Activated T-cell treated with anti-CD3 and anti-CD28 coated beads, Interleukin-2, amount 50 U/mL, for 72 hours (primary cell): ENCODE measurements at regions not wholly inside any gene's neighbourhood (a gene's known extent, or its start where the extent isn't known, plus 50 kb on each side); places are given as distances from the start of the nearest gene placed in this dataset.

Experiments used
- ATAC-seq, 2 donors: fragments of 150-1000 bp; cut with Tn5 transposase; replicated peaks in 1 of 2; 2 replicates each; pipeline ENCODE4 v1.10.0; 2021; ENCODE audit warnings: moderate library complexity in 2 of 2, mild to moderate bottlenecking in 1 of 2
- DNase-seq, 2 donors: peaks; one replicate each; pipeline ENCODE4 v3.0.0; 2021 to 2022; ENCODE audit warnings: mixed read lengths in 1 of 2
- H3K27ac Mint-ChIP-seq: one replicate; pipeline ENCODE4 v1.8.0; 2022; ENCODE audit warnings: mild to moderate bottlenecking, moderate library complexity, mixed read lengths
- H3K27me3 Mint-ChIP-seq: one replicate; pipeline ENCODE4 v1.8.0; 2022; ENCODE audit warnings: low read depth, mixed read lengths
- H3K36me3 Mint-ChIP-seq, 2 donors: one replicate each; pipeline ENCODE4 v1.8.0; 2022; ENCODE audit warnings: mixed read lengths in 2 of 2, mild to moderate bottlenecking in 1 of 2; ENCODE audit not compliant: insufficient read depth in 2 of 2
- H3K4me1 Mint-ChIP-seq: one replicate; pipeline ENCODE4 v1.8.0; 2022; ENCODE audit warnings: low read depth, mixed read lengths
- H3K4me3 Mint-ChIP-seq, 2 donors: one replicate each; pipeline ENCODE4 v1.8.0; 2022; ENCODE audit warnings: mild to moderate bottlenecking in 2 of 2, mixed read lengths in 2 of 2, moderate library complexity in 2 of 2
- H3K9me3 Mint-ChIP-seq, 2 donors: one replicate each; pipeline ENCODE4 v1.8.0; 2022; ENCODE audit warnings: mixed read lengths in 2 of 2

DNA sequence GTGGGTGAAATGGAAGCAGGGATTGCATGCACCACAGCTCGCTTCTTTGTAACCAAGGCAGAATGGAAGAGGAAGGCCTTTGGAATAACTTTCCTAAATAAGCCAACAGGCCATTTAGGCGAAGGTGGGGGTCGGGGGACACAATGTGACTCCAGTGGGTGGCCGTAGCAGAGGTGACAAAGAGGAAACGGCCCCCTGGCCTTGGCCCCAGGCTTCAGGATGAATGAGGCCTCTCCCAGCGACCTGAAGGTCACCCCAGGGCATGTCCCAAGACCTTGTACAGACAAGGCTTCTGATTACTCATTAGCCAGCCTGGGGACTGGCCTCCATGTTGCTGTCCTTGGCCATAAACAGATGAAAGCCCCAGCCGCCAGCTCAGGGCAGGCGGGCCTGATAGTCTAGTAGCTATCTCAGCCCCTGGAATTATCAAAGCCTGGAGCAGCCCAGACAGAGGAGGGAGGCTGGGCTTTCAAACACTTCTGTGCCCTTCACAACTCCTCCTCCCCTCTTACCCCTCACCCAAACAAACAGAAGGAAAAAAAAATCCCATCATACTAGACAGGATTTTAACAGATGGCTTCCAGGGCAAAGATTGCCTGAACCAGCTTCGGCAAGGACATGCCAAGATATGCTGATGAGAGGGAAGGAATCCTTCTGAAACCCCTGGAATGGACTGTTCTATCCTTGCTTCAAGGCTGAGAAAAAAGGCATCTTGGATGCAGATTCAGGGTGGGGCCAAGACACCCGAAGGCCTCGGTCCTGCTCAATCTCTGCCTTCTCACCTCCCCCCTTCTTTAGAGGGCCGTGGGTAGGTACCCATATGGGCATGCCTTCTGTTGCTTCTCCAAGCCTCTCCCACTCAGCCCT is 142.3 kb upstream of the PARP11 start:
- H3K4me1 Mint-ChIP-seq: no peaks in the 10 kb centered on the region
- H3K9me3 Mint-ChIP-seq: no peaks in the 10 kb centered on the region
- H3K27ac Mint-ChIP-seq: no peak overlapping the region
- H3K4me3 Mint-ChIP-seq: no peak overlapping the region
- no peaks in the 10 kb centered on the region for H3K36me3 Mint-ChIP-seq
- ATAC-seq: no peak
- no peak for DNase-seq
- H3K27me3 Mint-ChIP-seq: no peaks in the 10 kb centered on the region

DNA sequence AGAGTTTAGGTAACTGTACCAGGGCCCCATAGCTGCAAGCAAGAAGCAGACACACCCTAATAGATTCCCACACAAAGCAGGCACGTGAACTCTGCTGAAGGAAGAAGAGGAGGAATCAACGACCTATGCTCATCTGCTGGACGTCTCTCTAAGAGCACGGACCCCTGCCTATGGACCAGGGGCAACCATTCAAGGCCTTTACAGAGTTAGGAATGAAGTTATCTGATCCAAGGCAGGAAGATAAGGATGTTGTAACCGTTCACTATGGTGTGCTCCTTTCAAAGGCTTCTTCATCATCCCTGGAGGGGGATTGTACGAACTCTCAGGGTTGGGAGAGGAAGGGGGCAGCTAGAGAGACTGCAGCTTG is 141.6 kb upstream of the PARP11 start:
- ATAC-seq (no peak), DNase-seq (no peak)
- Mint-ChIP-seq H3K27ac (no peak overlapping the region), H3K36me3 (no peaks in the 10 kb centered on the region), H3K4me1 (no peaks in the 10 kb centered on the region), H3K9me3 (no peaks in the 10 kb centered on the region), H3K4me3 (no peak overlapping the region), H3K27me3 (no peaks in the 10 kb centered on the region)

DNA sequence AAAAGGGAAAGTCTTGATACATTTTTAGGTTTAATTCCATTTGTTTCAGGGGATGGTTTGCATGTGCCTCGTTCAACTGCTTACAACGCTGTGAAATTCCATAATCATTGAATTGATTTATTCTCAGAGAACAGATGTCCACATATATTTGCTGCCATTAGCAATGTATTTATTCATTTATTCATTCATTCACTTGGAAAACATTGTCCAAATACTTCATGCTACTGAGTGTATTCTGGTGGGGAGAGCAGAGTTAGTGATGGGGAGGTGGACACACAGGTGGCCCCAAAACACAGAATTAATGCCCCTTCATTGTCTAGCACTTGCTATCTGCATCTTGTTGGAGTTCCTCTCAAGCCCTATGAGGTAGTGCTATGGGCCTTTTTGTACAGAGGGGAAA is 141.2 kb upstream of the PARP11 start:
- Mint-ChIP-seq H3K4me1 (no peaks in the 10 kb centered on the region), H3K9me3 (no peaks in the 10 kb centered on the region), H3K4me3 (no peak overlapping the region), H3K27me3 (no peaks in the 10 kb centered on the region), H3K36me3 (no peaks in the 10 kb centered on the region), H3K27ac (no peak overlapping the region)
- ATAC-seq (no peak), DNase-seq (no peak)

DNA sequence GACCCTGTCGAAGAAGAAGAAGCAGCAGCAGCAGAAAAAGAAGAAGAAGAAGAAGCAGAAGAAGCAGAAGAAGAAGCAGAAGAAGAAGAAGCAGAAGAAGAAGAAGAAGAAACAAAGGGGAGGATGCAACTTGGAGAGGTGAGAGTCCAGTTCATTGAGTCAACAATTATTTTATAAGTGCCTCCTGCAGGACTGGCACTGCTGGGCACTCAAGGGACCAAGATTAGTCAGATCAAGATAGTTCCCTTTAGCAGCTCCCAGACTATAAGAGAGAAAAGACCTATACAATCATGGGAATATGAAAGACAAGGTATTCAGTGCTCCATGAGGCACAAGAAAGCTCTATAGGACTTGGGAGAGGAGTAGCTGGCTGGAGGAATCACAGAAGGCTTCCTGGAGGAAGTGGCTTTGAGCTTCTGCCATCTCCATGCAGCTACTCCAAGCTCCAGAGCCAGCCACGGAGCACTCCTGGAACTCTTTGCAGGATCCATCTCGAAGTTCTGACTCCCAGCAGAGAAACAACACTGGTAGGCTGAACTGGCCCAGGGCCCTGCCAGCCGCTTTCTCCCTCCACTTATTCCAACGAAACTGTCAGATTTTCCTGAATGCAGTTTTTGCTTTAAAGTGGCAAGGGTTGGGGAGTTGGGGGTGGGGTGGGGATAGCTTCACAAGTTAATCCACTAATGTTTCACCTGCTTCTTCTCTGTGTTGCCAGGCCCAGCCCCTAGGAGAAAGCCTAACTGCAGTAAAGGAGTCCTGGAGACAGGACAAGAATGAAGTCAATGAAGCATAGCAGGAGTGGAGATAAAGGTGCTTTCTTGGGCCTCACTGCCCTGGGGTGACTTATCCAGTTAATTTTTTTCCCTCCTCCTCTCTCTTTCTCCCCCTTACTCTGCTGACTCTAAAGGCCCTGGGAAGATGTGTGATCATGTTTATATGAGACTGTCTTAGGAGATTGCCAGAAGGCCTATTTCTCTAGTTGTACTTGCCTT is 140.1 kb upstream of the PARP11 start:
- no peaks in the 10 kb centered on the region for H3K36me3 Mint-ChIP-seq
- ATAC-seq (no peak), DNase-seq (no peak)
- no peaks in the 10 kb centered on the region for H3K9me3 Mint-ChIP-seq
- H3K4me3 Mint-ChIP-seq: no peak overlapping the region
- H3K27me3 Mint-ChIP-seq: no peaks in the 10 kb centered on the region
- no peak overlapping the region for H3K27ac Mint-ChIP-seq
- no peaks in the 10 kb centered on the region for H3K4me1 Mint-ChIP-seq

DNA sequence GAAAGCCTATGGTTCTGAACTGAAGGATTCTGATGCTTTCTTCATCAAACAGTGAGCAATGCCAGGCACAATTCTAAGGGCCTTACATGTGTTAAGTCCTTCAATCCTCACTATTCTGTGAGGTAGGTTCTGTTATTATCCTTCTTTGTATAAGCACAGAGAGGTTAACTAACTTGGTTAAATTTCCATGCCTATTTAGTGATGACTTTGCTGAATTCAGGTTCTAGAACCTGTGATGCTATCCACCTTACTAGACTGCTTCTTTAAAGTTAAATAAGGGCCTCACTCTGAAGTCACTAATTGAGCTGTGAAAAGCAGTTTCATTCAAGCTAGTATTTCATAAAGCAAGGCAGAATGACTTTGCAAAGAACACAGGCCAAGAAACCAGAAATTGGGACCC is 138.9 kb upstream of the PARP11 start:
- H3K27me3 Mint-ChIP-seq: no peaks in the 10 kb centered on the region
- H3K4me1 Mint-ChIP-seq: no peaks in the 10 kb centered on the region
- DNase-seq (no peak), ATAC-seq (no peak)
- no peak overlapping the region for H3K27ac Mint-ChIP-seq
- no peaks in the 10 kb centered on the region for H3K36me3 Mint-ChIP-seq
- no peak overlapping the region for H3K4me3 Mint-ChIP-seq
- no peaks in the 10 kb centered on the region for H3K9me3 Mint-ChIP-seq

DNA sequence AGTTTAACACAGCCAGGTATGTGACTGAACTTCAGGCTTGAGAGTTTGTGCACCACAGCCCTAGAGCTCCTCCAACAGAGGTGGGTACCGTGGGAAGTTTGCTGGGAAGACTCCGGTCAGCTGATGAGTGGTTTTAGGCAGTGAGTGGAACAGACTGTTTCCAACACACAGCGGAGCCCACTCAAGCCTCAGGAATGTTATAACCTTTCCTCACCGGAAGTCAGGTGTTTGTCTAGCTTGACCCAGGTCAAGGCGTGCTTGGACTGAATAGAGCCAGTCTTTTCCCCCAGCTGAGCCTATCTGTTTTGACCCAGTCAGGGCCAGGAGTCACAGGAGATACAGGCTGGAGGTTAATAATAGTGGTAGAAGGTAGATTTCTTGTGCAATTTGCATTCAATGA is 138.4 kb upstream of the PARP11 start:
- H3K36me3 Mint-ChIP-seq: no peaks in the 10 kb centered on the region
- no peaks in the 10 kb centered on the region for H3K4me1 Mint-ChIP-seq
- no peaks in the 10 kb centered on the region for H3K9me3 Mint-ChIP-seq
- H3K27ac Mint-ChIP-seq: no peak overlapping the region
- DNase-seq (no peak), ATAC-seq (no peak)
- H3K4me3 Mint-ChIP-seq: no peak overlapping the region
- no peaks in the 10 kb centered on the region for H3K27me3 Mint-ChIP-seq

DNA sequence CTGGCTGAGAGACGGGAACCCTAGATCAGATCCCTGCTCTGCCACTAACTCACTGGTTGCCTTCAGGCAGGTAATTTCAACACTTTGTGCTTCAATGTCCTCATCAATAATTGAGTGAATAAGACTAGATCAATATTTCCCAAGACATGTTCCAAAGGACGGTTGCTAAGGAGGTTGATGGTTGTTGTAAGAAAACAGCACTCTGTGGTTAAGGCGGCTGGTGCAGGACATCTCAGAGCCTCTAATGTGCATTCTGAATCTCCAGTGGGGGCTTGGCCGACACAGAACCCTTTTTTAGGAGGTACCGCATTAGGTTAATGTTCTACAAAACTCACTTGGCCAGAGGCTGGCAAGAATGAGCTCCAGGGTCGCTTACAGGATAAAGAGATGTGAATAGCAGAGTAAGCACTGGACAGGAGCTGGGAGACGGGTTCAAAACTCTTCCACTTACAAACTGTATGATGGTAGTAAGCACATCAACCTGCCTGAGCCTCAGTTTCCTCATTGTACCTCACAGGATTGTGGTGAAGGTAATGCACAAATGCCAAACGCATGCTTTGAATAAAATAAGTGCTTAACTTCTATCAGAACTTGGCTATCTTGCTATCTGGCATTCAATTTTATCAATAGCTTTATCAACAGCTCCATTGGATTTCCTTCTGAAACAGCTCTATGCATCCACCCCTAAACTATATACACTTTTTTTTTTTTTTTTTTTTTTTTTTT is 136.9 kb upstream of the PARP11 start:
- Mint-ChIP-seq H3K4me3 (no peak overlapping the region), H3K27ac (no peak overlapping the region), H3K36me3 (no peaks in the 10 kb centered on the region), H3K27me3 (no peaks in the 10 kb centered on the region), H3K4me1 (no peaks in the 10 kb centered on the region), H3K9me3 (no peaks in the 10 kb centered on the region)
- ATAC-seq: no peak
- no peak for DNase-seq

DNA sequence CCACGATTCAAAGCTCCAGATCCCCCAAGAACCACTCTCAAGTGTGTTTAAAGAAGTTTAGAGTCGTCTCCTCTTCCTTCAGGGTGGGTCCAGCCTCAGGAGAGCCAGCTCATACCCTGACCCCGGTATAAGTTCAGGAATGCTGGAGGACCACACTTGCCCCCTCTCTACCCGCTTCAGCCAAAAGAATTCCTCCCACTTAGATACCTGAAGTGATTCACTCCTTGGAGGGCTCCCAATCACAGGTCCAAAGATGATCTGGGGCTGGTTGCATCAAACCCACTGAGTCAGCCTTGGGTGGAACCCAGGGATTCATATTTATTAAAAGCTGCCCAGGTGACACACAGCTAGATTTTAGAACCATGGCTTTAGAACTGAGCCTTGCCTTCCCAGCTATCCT is 133.5 kb upstream of the PARP11 start:
- H3K36me3 Mint-ChIP-seq: no peaks in the 10 kb centered on the region
- ATAC-seq (no peak), DNase-seq (no peak)
- no peak overlapping the region for H3K27ac Mint-ChIP-seq
- H3K4me3 Mint-ChIP-seq: no peak overlapping the region
- no peaks in the 10 kb centered on the region for H3K9me3 Mint-ChIP-seq
- H3K4me1 Mint-ChIP-seq: no peaks in the 10 kb centered on the region
- H3K27me3 Mint-ChIP-seq: peaks cover 10% of the 10 kb centered on the region

DNA sequence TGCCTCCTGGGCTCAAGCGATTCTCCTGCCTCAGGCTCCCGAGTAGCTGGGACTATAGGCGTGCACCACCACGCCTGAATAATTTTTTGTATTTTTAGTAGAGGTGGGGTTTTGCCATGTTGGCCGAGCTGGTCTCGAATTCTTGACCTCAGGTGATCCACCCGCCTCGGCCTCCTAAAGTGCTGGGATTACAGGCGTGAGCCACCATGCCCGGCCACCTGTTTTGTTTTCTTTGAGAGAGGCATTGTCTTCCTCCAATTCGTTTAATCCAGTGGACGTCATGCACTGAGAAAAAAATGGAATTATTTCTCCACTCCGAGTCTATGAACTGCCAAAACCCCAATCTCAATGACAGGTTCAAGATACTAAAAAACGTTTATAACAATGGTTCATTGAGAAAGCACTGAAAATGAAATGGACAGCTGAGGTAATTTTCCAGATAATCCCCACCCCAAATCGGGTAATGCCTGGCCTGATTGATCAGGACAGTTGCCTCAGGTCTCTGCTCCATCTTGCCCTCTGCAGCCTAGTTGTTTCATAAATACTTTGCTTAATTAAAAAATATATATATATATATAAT is 132.7 kb upstream of the PARP11 start:
- Mint-ChIP-seq H3K9me3 (peaks cover 2% of the 10 kb centered on the region in 2 donors), H3K36me3 (peaks cover 0 to 2% of the 10 kb centered on the region in 2 donors), H3K4me3 (no peak overlapping the region), H3K27me3 (peaks cover 10% of the 10 kb centered on the region), H3K27ac (no peak overlapping the region), H3K4me1 (no peaks in the 10 kb centered on the region)
- no peak for ATAC-seq
- DNase-seq: no peak

DNA sequence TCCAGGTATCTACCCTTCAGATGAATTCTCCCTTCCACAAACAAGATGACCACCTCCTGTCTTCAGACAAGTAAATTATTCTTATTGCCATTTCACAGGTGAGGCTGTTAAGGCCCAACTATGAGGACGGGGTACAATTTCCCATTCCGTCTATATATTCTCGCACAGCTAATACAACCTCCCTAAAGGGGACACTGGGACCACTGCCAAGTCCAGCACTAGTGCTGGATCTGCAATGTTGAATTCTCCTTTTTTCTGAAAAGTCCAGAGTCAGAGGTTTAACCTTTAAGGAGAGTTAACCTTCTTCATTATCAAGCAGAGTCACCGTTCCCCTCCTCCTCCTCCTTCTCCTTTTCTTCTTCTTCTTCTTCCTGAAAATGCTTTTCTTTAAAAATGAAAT is 130.4 kb upstream of the PARP11 start:
- Mint-ChIP-seq H3K4me3 (no peak overlapping the region), H3K36me3 (peaks cover 0 to 2% of the 10 kb centered on the region in 2 donors), H3K4me1 (peaks cover 9% of the 10 kb centered on the region), H3K27ac (no peak overlapping the region), H3K27me3 (peaks cover 10% of the 10 kb centered on the region), H3K9me3 (peaks cover 6% of the 10 kb centered on the region in 2 donors)
- DNase-seq: no peak
- no peak for ATAC-seq

DNA sequence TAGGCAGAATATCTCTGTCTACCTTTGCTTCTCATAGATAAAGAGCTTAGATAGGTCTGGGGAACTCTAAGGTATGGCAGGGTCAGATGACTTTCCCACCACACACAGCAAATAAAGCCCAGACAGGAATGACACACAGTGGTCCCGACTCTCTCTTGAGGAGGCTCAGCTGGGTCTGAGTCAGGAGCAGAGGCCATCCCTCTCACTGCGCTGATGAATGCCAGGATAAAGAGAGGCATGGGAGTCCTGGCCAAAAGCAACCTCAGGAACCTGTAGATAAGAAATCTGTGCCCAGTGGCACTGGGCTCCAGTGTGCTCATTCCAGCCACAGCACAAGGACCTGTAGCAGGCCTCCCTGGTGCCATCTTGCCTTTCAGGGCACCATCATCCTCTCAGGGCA is 129.4 kb upstream of the PARP11 start:
- ATAC-seq: no peak

DNA sequence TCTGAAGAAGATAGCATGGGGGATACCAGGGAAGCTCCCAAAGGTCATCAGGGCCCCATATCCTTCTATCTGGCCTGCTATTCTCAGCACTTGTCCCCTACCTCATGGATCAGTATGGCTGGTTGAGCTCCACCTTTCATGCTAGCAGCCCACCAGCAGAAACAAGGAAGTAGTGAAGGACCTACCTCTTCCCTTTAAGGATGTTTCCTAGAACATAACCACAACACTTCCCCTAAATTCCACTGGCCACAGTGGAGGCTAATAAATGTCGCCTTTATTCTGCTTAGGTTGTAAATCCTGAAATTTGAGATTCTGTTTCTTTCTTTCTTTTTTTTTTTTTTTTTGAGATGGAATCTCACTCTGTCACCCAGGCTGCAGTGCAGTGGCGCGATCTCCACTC is 128.6 kb upstream of the PARP11 start:
- H3K4me3 Mint-ChIP-seq: no peak overlapping the region
- H3K27me3 Mint-ChIP-seq: peaks cover 10% of the 10 kb centered on the region
- peaks cover 13% of the 10 kb centered on the region for H3K4me1 Mint-ChIP-seq
- peaks cover 0 to 2% of the 10 kb centered on the region in 2 donors for H3K36me3 Mint-ChIP-seq
- no peak for DNase-seq
- H3K27ac Mint-ChIP-seq: no peak overlapping the region
- H3K9me3 Mint-ChIP-seq: peaks cover 6% of the 10 kb centered on the region in 2 donors
- no peak for ATAC-seq

More for the DNA sequence above, 129.4 kb upstream of the PARP11 start:
- H3K9me3 Mint-ChIP-seq: peaks cover 6% of the 10 kb centered on the region in 2 donors
- H3K27me3 Mint-ChIP-seq: peaks cover 10% of the 10 kb centered on the region
- H3K4me1 Mint-ChIP-seq: peaks cover 13% of the 10 kb centered on the region
- no peak for DNase-seq
- H3K27ac Mint-ChIP-seq: no peak overlapping the region
- peaks cover 0 to 2% of the 10 kb centered on the region in 2 donors for H3K36me3 Mint-ChIP-seq
- H3K4me3 Mint-ChIP-seq: no peak overlapping the region
